ENCODE measurements at regions not wholly inside any gene's neighbourhood (a gene's known extent, or its start where the extent isn't known, plus 50 kb on each side); places are given as distances from the start of the nearest gene placed in this dataset.

- H3K4me3 ChIP-seq (ENCODE audit: control insufficient read depth in 2 of 3, extremely low read depth in 1 of 3, insufficient read depth in 2 of 3, low read depth in 1 of 3, low read length in 3 of 3): no peak overlapping the region
- no peak for TF ChIP-seq CTCF (optimal IDR thresholded peaks at IDR 0.05 in 1 of 3, IDR thresholded peaks at IDR 0.05 in 1 of 3, conservative IDR thresholded peaks at IDR 0.05 in 1 of 3; ENCODE audit: extremely low read depth in 1 of 3, insufficient read depth in 2 of 3, low read length in 3 of 3)
- TF ChIP-seq EZH2 (IDR thresholded peaks at IDR 0.05; ENCODE audit: low read length): no peak
- DNase-seq (ENCODE audit: low read depth, low spot score) (no peak), FAIRE-seq (no peak)
- no peak overlapping the region for H2AFZ ChIP-seq (ENCODE audit: control insufficient read depth, low read length)
- dilution Hi-C loops (cut with MboI; ENCODE audit: extremely low pct_ligation_motif_present, low sequenced_read_pairs): no loop called here
- H3K27ac ChIP-seq (ENCODE audit: control insufficient read depth, insufficient read depth, low read length): no peak overlapping the region
- H3K36me3 ChIP-seq (ENCODE audit: control insufficient read depth in 2 of 2, extremely low read depth in 1 of 2, insufficient read depth in 2 of 2, low read length in 2 of 2): no peaks in the 10 kb centered on the region
- no peak overlapping the region for H3K9ac ChIP-seq (ENCODE audit: control insufficient read depth, extremely low read depth, insufficient read depth, low read length)
- H3K27me3 ChIP-seq (ENCODE audit: control insufficient read depth, extremely low read depth, insufficient read depth, low read length): no peaks in the 10 kb centered on the region
- no peak overlapping the region for H3K4me2 ChIP-seq (ENCODE audit: control insufficient read depth, extremely low read depth, insufficient read depth, low read depth, low read length)
- no peaks in the 10 kb centered on the region for H3K9me1 ChIP-seq (ENCODE audit: control insufficient read depth, extremely low read depth, insufficient read depth, low read length)
- H4K20me1 ChIP-seq (ENCODE audit: control insufficient read depth, extremely low read depth, insufficient read depth, low read length): no peaks in the 10 kb centered on the region
- H3K79me2 ChIP-seq (ENCODE audit: control insufficient read depth, insufficient read depth, low read length): no peaks in the 10 kb centered on the region
- H3K4me1 ChIP-seq (ENCODE audit: control insufficient read depth, extremely low read depth, insufficient read depth, low read length): no peaks in the 10 kb centered on the region
- no peaks in the 10 kb centered on the region for H3K9me3 ChIP-seq (ENCODE audit: control insufficient read depth, low read depth, low read length)
Observed at GRCh38 chr10:55203319-55203718, 402.3 kb upstream of the PCDH15 start.

- no peak overlapping the region for H3K4me2 ChIP-seq (ENCODE audit: control insufficient read depth, extremely low read depth, insufficient read depth, low read depth, low read length)
- no peak for TF ChIP-seq CTCF (optimal IDR thresholded peaks at IDR 0.05 in 1 of 3, IDR thresholded peaks at IDR 0.05 in 1 of 3, conservative IDR thresholded peaks at IDR 0.05 in 1 of 3; ENCODE audit: extremely low read depth in 1 of 3, insufficient read depth in 2 of 3, low read length in 3 of 3)
- no peak for TF ChIP-seq EZH2 (IDR thresholded peaks at IDR 0.05; ENCODE audit: low read length)
- FAIRE-seq (no peak), DNase-seq (ENCODE audit: low read depth, low spot score) (no peak)
- H4K20me1 ChIP-seq (ENCODE audit: control insufficient read depth, extremely low read depth, insufficient read depth, low read length): no peaks in the 10 kb centered on the region
- H3K4me3 ChIP-seq (ENCODE audit: control insufficient read depth in 2 of 3, extremely low read depth in 1 of 3, insufficient read depth in 2 of 3, low read depth in 1 of 3, low read length in 3 of 3): no peak overlapping the region
- no peaks in the 10 kb centered on the region for H3K79me2 ChIP-seq (ENCODE audit: control insufficient read depth, insufficient read depth, low read length)
- H3K27me3 ChIP-seq (ENCODE audit: control insufficient read depth, extremely low read depth, insufficient read depth, low read length): no peaks in the 10 kb centered on the region
- no peaks in the 10 kb centered on the region for H3K9me1 ChIP-seq (ENCODE audit: control insufficient read depth, extremely low read depth, insufficient read depth, low read length)
- H3K9me3 ChIP-seq (ENCODE audit: control insufficient read depth, low read depth, low read length): no peaks in the 10 kb centered on the region
- H3K36me3 ChIP-seq (ENCODE audit: control insufficient read depth in 2 of 2, extremely low read depth in 1 of 2, insufficient read depth in 2 of 2, low read length in 2 of 2): no peaks in the 10 kb centered on the region
- H3K9ac ChIP-seq (ENCODE audit: control insufficient read depth, extremely low read depth, insufficient read depth, low read length): no peak overlapping the region
- dilution Hi-C loops (cut with MboI; ENCODE audit: extremely low pct_ligation_motif_present, low sequenced_read_pairs): no loop called here
- no peak overlapping the region for H3K27ac ChIP-seq (ENCODE audit: control insufficient read depth, insufficient read depth, low read length)
- H3K4me1 ChIP-seq (ENCODE audit: control insufficient read depth, extremely low read depth, insufficient read depth, low read length): no peaks in the 10 kb centered on the region
- no peak overlapping the region for H2AFZ ChIP-seq (ENCODE audit: control insufficient read depth, low read length)
Observed at GRCh38 chr10:55200020-55200419, 399.0 kb upstream of the PCDH15 start.
